ENCODE measurements at regions not wholly inside any gene's neighbourhood (a gene's known extent, or its start where the extent isn't known, plus 50 kb on each side); places are given as distances from the start of the nearest gene placed in this dataset.

DNA sequence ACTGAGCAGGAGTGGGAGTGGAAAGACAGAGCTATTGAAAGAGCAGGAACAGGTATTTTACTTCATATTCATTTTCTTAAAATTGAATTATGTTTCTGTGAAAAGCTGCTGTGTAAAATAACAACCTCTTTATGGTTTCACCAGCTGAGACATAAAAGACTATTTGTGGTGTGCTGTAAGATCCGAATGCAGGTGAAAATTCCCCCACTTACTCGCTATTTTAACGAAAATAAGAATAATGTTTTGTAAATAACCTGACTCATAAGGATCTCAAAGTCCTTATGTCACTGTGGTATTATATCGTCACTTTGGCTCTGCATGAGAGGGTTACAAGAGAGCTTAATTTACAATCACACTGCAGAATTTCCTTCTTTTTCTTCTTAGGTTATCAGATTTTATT, 65.3 kb upstream of the NFIB start:
- Histone ChIP-seq H3T11ph (ENCODE audit: low read length) (no peak overlapping the region), H3K4ac (ENCODE audit: low read depth, low read length) (no peak overlapping the region), H4K20me1 (ENCODE audit: control insufficient read depth, insufficient read depth, insufficient read length) (no peaks in the 10 kb centered on the region), H2BK120ac (ENCODE audit: low read depth, low read length, poor library complexity, severe bottlenecking) (no peak overlapping the region), H3K4me2 (ENCODE audit: insufficient read depth, insufficient read length, low read length) (no peak overlapping the region), H2AFZ (ENCODE audit: low read length) (no peak overlapping the region), H3K27ac (ENCODE audit: insufficient read length, low read depth, low read length) (no peak overlapping the region), H3K56ac (ENCODE audit: insufficient read length, low read depth, low read length) (no peak overlapping the region), H4K8ac (replicated peaks; ENCODE audit: insufficient read length, low read depth, low read length) (no peak overlapping the region), H3K79me2 (ENCODE audit: insufficient read depth, low read length) (no peaks in the 10 kb centered on the region), H3K23ac (ENCODE audit: insufficient read length, low read depth, low read length) (no peak overlapping the region), H2BK12ac (ENCODE audit: insufficient read length, low read depth, low read length) (no peak overlapping the region), H3K18ac (ENCODE audit: insufficient read length, low read depth, low read length) (no peak overlapping the region), H2AK5ac (ENCODE audit: insufficient read length, low read length) (no peak overlapping the region), H3K27me3 (ENCODE audit: insufficient read depth, low read length) (no peaks in the 10 kb centered on the region), H2BK20ac (ENCODE audit: low read depth, low read length, poor library complexity, severe bottlenecking) (no peak overlapping the region), H3K9ac (ENCODE audit: extremely low read depth, insufficient read length, low read length) (no peak overlapping the region), H3K4me1 (ENCODE audit: insufficient read depth, low read length) (no peaks in the 10 kb centered on the region), H2BK15ac (ENCODE audit: low read depth, low read length) (no peak overlapping the region), H3K79me1 (ENCODE audit: insufficient read depth, low read depth, low read length, poor library complexity, severe bottlenecking) (no peaks in the 10 kb centered on the region), H3K14ac (ENCODE audit: insufficient read depth, low read length) (no peak overlapping the region), H4K5ac (ENCODE audit: insufficient read length, low read depth, low read length) (no peak overlapping the region), H2BK5ac (ENCODE audit: insufficient read length, low read length) (no peak overlapping the region), H3K9me3 (ENCODE audit: control insufficient read depth, low read depth, low read length) (no peaks in the 10 kb centered on the region), H3K23me2 (ENCODE audit: insufficient read length, low read depth, low read length, poor library complexity, severe bottlenecking) (no peaks in the 10 kb centered on the region), H4K91ac (ENCODE audit: insufficient read length, low read depth, low read length) (no peak overlapping the region)
- no peak overlapping the region for H3K4me3 Mint-ChIP-seq
- no peak for DNase-seq
- H3K27ac Mint-ChIP-seq, result no peak overlapping the region
- WGBS (ENCODE audit: extremely low coverage, insufficient read length, low lambda C conversion rate), result no CpG with 5 or more reads among the region's 4 CpGs
- H3K27me3 Mint-ChIP-seq (ENCODE audit: low read depth), result no peaks in the 10 kb centered on the region
- H3K36me3 Mint-ChIP-seq (ENCODE audit: insufficient read depth in 1 of 3, low read depth in 3 of 3), result peaks cover 0 to 7% (median 0%) of the 10 kb centered on the region in 3 experiments; a peak in 2 of 7 replicates
- H3K4me1 Mint-ChIP-seq, result no peaks in the 10 kb centered on the region; a peak in 1 of 4 replicates
- peaks cover 0 to 2% of the 10 kb centered on the region in 2 experiments; a peak in 1 of 5 replicates for H3K9me3 Mint-ChIP-seq
- TF ChIP-seq, protein P1, sequence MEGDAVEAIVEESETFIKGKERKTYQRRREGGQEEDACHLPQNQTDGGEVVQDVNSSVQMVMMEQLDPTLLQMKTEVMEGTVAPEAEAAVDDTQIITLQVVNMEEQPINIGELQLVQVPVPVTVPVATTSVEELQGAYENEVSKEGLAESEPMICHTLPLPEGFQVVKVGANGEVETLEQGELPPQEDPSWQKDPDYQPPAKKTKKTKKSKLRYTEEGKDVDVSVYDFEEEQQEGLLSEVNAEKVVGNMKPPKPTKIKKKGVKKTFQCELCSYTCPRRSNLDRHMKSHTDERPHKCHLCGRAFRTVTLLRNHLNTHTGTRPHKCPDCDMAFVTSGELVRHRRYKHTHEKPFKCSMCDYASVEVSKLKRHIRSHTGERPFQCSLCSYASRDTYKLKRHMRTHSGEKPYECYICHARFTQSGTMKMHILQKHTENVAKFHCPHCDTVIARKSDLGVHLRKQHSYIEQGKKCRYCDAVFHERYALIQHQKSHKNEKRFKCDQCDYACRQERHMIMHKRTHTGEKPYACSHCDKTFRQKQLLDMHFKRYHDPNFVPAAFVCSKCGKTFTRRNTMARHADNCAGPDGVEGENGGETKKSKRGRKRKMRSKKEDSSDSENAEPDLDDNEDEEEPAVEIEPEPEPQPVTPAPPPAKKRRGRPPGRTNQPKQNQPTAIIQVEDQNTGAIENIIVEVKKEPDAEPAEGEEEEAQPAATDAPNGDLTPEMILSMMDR (conservative IDR thresholded peaks at IDR 0.05), result no peak
